ENCODE measurements at regions not wholly inside any gene's neighbourhood (a gene's known extent, or its start where the extent isn't known, plus 50 kb on each side); places are given as distances from the start of the nearest gene placed in this dataset.
"Not testable (repeated sequence)": the region's sequence is repeated elsewhere in the genome, so short reads cannot be mapped to it uniquely, and the experiment has no call there.

DNA sequence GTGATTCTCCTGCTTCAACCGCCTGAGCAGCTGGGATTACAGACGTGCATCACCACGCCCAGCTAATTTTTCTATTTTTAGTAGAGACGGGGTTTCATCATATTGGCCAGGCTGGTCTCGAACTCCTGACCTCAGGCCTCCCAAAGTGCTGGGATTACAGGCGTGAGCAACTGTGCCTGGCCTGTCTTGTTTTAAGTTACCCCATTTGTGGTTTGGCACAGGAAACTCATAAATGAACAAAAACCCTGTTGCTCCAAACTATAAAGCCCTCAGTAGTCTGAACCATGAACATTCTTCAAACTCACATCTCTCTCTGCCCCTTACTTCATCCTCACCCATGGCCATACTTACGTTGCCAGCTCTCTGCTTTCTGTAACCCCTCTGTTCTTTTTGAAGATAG is 61.7 kb downstream of the RHOU start:
- DNase-seq (ENCODE audit: low read depth); H3K4me3 ChIP-seq (ENCODE audit: low read depth, low read length): not testable (repeated sequence)

DNA sequence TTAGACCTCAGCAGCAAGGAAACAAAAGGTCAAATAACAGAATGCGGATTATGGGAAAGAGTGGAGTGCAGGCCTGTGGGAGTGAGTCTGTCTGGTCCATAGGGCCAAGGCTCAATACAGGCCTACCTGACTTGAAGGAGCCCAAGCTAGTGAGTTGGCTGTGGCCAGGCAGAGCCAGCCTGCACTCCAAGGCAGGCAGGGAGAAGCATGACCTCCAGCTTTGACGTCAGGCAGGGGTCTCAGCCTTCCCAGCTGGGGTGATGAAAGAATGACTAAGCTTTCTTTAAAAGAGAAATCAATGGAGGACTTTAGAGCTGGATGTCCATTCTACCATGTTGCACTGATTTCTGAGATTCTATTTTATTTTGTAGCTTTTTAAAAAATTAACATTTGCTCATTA is 62.8 kb downstream of the RHOU start:
- no peak for TF ChIP-seq CTCF (IDR thresholded peaks at IDR 0.05; ENCODE audit: control insufficient read depth, extremely low read depth, insufficient read depth)
- DNase-seq (ENCODE audit: low read depth), result no peak

GRCh38 chr1:228798548-228798947 is 63.3 kb downstream of the RHOU start:
- TF ChIP-seq CTCF (IDR thresholded peaks at IDR 0.05; ENCODE audit: control insufficient read depth, extremely low read depth, insufficient read depth), result no peak
- DNase-seq (ENCODE audit: low read depth), result no peak
- no peak overlapping the region for H3K4me3 ChIP-seq (ENCODE audit: low read depth, low read length)

More for the DNA sequence above, 62.8 kb downstream of the RHOU start:
- no peak overlapping the region for H3K4me3 ChIP-seq (ENCODE audit: low read depth, low read length)

DNA sequence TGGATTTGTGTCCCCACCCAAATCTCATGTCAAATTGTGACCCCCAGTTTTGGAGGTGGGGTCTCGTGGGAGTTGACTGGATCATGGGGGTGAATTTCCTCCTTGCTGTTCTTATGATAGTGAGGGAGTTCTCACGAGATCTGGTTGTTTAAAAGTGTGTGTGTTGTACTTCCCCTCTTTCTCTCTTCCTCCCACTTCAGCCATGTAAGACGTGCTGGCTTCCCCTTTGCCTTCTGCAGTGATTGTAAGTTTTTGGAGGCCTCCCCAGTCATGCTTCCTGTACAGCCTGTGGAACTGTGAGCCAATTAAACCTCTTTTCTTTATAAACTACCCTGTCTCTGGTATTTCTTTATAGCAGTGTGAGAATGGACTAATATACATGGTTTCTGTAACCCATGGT is 64.6 kb downstream of the RHOU start:
- H3K4me3 ChIP-seq (ENCODE audit: low read depth, low read length), result no peak overlapping the region
- TF ChIP-seq CTCF (IDR thresholded peaks at IDR 0.05; ENCODE audit: control insufficient read depth, extremely low read depth, insufficient read depth), result no peak
- DNase-seq (ENCODE audit: low read depth), result no peak

GRCh38 chr1:228801068-228801467 is 65.8 kb downstream of the RHOU start:
- TF ChIP-seq CTCF (IDR thresholded peaks at IDR 0.05; ENCODE audit: control insufficient read depth, extremely low read depth, insufficient read depth), result no peak
- no peak for DNase-seq (ENCODE audit: low read depth)
- no peak overlapping the region for H3K4me3 ChIP-seq (ENCODE audit: low read depth, low read length)

GRCh38 chr1:228802386-228803220 is 67.3 kb downstream of the RHOU start:
- no peak for TF ChIP-seq CTCF (IDR thresholded peaks at IDR 0.05; ENCODE audit: control insufficient read depth, extremely low read depth, insufficient read depth)
- no peak for DNase-seq (ENCODE audit: low read depth)
- no peak overlapping the region for H3K4me3 ChIP-seq (ENCODE audit: low read depth, low read length)

- no peak overlapping the region for H3K4me3 ChIP-seq (ENCODE audit: low read depth, low read length)
- no peak for DNase-seq (ENCODE audit: low read depth)
- no peak for TF ChIP-seq CTCF (IDR thresholded peaks at IDR 0.05; ENCODE audit: control insufficient read depth, extremely low read depth, insufficient read depth)
Observed at GRCh38 chr1:228803421-228803820, 68.1 kb downstream of the RHOU start.
